Hepatocyte (in vitro differentiated cells): ENCODE measurements at regions not wholly inside any gene's neighbourhood (a gene's known extent, or its start where the extent isn't known, plus 50 kb on each side); places are given as distances from the start of the nearest gene placed in this dataset.

Experiments
- CTCF ChIP-seq: fragments of 200-600 bp; sonication (generic); IDR thresholded peaks from 2 replicates; pipeline ENCODE4 v1.5.1; 2016; ENCODE audit warnings: antibody characterized with exemption, mild to moderate bottlenecking; ENCODE audit not compliant: poor library complexity
- EZH2 ChIP-seq: fragments of 200-600 bp; sonication (generic); IDR thresholded peaks from 2 replicates; pipeline ENCODE4 v1.6.1; 2016; ENCODE audit warnings: antibody characterized with exemption, mild to moderate bottlenecking, borderline replicate concordance

GRCh38 chr6:55937261-55937947 is 62.0 kb upstream of the BMP5 start:
- TF ChIP-seq CTCF = no peak
- TF ChIP-seq EZH2 = no peak
